ENCODE measurements at regions not wholly inside any gene's neighbourhood (a gene's known extent, or its start where the extent isn't known, plus 50 kb on each side); places are given as distances from the start of the nearest gene placed in this dataset.
"Not testable (repeated sequence)": the region's sequence is repeated elsewhere in the genome, so short reads cannot be mapped to it uniquely, and the experiment has no call there.

DNA sequence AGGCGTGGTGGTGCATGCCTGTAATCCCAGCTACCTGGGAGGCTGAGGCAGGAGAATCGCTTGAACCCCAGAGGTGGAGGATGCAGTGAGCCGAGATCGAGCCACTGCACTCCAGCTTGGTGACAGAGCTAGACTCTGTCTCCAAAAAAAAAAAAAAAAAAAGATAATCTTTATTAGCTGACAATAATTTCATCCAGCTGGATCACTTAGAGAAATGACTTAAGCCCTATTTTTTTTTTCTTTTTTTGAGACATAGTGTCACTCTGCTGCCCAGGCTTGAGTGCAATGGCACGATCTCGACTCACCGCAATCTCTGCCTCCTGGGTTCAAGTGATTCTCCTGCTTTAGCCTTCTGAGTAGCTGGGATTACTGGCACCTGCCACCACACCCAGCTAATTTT, 51.6 kb upstream of the MAP4K4 start:
- not testable (repeated sequence) for DNase-seq (ENCODE audit: low read depth in 2 of 2)

DNA sequence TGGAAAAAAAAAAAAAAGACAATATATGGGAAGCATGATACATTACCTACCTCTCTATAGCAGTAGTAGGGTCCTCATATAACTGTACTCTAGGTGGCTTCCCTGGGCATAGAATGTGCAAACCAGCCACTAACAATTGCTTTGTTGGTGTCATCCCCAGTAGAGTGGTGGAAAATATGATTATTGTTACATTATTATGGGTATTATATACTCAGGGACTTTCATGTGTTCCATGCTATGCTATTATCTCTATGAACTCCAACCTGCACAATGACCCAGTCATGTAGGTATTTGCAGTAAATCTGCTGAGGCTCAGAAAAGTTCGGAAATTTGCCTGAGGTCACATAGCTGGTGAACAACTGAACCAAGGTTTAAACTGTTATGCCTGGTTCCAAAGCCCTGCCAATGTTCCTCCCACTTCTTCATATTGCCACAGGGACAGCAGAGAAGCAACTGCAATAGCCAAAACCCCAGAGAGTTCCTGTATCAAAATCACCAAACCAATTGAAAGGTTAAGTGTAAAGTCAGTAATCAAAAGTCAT, 52.6 kb upstream of the MAP4K4 start:
- no peak for DNase-seq (ENCODE audit: low read depth in 2 of 2)

DNA sequence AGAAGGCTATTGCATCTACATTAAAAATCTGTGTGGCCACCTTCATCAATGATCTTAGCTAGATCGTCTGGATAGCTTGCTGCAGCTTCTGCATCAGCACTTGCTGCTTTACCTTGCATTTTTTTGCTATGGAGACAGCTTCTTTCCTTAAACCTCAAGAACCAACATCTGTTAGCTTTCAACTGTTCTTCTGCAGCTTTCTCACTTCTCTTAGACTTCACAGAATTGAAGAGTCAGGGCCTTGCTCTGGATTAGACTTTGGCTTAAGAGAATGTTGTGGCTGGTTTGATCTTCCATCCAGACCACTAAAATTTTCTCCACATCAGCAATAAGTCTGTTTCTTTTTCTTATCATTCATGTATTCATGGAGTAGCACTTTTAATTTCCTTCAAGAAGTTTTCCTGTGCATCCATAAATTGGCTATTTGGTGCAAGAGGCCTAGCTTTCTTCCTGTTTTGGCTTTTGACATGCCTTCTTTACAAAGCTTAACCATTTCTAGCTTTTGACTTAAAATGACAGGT, 54.4 kb upstream of the MAP4K4 start:
- DNase-seq (ENCODE audit: low read depth in 2 of 2) = no peak

DNA sequence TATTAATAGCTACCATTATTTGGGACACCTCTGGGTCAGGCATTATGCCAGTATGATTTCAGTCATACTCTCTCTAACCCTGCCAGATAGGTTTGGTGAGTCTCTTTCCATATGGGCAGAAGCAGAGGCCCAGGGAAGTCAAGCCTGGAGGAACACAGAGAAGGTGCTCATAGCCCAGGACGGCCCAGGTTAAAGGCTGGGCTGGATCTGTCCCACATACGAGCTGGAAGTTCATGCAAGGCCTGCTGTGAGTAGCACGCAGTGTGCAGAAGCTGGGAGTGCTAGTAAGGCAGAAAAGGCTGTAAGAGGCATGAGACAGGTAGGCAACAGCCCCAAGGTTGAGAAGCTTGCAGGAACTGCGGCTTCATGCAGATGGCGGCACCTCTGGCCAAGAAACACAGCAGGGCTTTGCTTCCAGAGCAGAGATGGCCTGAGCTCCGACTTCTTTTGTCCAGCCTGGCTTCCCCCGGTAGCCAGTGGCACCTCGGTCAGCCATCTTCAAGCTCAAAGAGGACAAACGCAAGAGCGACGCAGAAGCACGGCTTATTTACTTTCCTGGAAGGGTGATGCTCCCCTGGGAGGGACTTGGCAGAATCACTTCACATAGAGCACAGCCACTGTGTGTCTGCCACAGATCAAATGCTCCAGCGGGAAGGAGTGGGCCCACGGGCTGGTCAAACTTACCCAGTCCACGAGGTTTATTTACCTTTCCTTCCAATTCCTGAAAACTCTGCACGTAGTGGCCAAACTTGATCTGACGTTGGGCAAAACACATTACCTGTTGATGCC, 58.5 kb upstream of the MAP4K4 start:
- no peak for DNase-seq (ENCODE audit: low read depth in 2 of 2)

DNA sequence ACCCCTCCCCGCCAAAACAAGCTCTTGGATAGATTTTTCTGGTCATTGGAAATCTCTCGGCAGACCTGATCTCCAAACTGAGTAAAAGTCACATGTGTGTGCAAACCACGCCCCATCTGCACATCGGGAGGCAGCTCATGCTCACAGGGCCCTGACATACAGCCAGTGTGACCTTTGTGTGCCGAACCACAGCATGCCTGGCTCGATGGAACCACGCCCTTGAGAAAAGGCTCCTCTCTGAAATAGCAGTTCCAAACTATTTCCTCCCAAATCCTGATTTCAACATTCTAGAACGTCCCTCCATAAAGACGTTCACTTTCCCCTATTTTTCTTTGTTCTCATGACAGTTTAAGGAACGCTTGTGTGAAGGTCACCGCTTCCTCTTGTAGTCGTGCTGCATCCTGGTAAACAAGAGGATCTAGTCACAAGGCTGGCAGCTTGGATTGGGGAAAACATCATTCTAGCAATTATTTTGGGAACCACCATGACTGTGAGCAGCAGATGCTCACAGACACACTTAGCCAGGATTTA, 59.3 kb upstream of the MAP4K4 start:
- no peak for DNase-seq (ENCODE audit: low read depth in 2 of 2)

DNA sequence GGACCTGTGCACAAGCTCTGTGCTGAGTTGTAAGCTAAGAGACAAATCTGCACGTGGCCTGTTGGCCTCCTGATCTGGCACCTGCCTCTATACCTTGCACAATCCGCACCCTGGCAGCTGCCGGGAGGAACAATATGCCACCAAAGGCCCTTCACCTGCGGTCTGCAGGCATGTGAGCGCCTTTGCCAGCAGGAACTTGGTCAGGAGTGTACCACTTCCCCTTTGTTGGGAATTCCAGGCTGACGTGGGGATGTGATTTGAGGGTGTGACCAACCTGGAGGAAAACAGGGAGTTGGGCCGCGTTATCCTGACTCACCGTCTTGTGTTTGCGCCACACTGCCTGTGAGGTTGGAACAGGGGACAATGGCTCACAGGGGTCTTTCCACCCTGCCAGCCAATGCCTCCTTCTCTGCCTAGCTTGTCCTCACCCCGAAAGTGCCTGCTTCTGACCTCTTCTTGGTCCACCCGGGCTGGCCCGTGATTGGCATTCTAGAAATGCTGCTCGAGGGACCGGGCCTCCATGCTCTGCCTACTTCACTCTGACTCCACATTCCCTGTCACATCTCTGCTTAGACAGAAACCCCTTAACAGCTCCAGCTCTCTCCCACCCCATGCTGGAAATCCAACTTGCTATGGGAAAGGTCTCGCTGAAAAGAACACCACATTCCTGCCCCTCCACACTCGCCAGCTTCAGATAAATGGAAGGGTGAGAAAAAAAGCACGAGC, 67.1 kb upstream of the MAP4K4 start:
- no peak for DNase-seq (ENCODE audit: low read depth in 2 of 2)

DNA sequence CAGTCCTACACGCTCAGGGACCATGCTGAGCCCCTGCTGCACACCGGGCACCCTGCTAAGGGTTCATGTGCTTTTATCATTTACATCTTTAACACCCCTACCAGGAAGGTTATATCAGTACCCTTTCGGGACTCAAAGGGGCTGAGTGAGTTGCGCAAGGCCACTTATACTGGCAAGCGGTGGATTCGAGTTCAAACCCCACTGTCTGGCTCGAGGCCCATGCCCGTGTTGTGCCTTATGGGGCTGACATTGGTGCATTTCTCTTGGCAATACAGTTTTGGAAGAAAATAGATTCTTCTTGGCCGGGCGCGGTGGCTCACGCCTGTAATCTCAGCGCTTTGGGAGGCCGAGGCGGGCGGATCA, 69.5 kb upstream of the MAP4K4 start:
- DNase-seq (ENCODE audit: low read depth in 2 of 2) = no peak

DNA sequence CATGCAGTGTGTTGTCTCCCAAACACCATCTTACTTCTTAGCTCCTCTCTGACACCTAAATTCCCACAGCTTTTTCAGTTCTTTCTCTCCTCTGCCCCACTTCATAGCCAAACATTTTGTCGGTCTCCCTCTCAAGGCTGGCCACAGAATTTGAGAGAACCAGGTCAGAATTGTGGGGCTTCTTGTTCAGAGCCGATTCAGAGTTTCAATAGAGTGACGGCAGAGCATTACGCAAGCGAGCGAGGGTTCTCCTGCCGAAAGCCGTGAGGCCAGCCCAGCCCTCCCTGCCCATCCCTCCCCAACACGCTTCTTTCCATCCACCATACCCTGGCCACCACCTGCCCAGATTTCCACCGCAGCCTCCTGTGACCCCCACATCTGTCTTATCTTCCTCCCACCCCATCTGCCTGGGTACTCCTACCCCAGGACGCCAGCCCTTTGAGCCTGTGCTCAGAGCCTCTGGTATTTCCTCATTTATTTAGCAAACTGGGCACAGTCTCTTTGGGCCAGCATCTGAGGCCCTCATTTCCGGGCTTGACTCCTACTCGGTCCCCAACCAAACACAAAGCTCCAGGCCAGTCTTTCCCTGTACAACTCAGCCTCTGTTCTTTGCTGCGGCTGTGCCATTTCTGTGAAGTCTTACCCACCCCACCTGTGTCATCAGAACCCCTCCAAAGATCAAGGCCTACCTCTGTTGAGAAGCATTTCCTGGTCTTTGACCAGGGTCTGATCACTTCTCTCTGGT, 70.0 kb upstream of the MAP4K4 start:
- no peak for DNase-seq (ENCODE audit: low read depth in 2 of 2)

DNA sequence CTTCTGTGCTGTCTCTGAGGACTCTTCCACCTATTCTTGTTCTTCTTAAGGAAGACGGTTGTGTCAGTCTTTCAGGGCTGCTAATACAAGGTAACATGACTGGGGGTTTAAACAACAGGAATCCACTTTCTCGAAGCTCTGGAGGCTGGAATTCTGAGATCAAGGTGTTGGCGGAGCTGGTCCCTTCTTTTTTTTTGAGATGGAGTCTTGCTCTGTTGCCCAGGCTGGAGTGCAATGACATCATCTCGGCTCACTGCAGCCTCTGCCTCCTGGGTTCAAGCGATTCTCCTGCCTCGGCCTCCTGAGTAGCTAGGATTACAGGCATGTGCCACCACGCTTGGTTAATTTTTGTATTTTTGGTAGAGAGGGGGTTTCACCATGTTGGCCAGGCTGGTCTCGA, 71.7 kb upstream of the MAP4K4 start:
- not testable (repeated sequence) for DNase-seq (ENCODE audit: low read depth in 2 of 2)

DNA sequence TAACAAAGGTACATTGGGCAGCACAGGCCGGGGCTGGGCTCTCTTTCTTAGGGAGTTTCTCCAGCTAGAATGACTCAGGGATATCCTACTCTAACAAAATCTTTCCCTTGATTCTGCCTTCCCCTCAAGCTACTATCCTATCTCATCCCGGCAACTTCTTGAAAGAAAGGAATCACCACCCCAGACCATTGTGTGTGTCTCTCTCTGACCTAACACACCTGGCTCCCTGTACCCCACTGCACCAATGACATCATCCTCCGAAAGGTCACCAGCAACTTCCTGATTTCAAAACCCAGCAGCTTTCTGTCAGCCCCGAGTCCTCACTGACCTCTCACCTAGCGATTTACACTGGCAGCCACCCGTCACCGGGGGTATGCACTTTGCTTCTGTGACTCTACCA, 72.1 kb upstream of the MAP4K4 start:
- no peak for DNase-seq (ENCODE audit: low read depth in 2 of 2)

DNA sequence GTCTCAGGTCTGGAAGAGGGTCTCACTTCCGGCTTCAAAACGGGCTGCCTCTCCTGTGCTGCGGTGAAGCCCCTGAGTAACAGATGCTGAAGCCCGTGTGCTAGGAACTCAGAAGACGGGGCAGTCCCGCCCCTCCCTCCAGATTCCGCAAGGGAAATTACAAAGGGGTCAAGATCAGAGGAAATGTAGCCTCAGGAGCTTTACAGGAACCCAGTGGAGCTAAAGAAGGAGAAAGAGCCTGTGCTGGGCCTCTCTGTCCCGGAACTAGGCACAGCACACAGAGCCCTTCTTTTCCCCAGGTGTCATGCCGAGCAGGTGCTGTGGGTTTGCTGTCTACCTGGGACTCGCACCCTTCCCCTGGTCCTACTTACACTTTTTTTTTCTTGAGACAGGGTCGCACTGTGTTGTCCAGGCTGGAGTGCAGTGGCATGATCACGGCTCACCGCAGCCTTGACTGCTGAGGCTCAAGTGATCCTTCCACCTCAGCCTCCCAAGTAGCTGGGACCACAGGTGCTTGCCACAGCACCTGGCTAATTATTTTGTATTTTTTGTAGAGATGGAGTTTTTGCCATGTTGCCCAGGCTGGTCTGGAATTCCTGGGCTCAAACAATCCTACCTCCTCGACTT, 72.7 kb upstream of the MAP4K4 start:
- no peak for DNase-seq (ENCODE audit: low read depth in 2 of 2)

DNA sequence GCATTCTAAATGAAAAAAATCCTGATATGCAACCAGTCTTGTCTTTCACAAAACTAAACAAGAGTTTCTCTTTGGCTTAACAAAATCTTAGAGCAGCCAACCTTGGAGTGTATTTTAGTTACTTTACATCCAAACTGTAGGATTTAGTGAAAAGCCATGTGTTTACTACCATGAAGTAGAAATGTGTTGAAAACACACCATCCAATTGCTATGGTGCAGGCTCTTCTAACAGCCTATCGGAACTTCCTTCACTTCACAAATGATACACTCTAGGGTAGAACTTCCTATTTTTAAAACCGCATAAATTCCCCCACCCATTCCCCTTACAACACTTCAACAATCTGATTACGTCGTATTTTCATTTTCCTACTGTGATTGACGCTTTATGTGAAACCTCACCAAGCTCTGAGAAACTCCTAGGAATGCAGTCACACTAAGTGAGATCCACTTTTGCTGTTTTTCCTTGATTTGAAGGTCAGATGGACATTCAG, 74.4 kb upstream of the MAP4K4 start:
- DNase-seq (ENCODE audit: low read depth in 2 of 2) = no peak

DNA sequence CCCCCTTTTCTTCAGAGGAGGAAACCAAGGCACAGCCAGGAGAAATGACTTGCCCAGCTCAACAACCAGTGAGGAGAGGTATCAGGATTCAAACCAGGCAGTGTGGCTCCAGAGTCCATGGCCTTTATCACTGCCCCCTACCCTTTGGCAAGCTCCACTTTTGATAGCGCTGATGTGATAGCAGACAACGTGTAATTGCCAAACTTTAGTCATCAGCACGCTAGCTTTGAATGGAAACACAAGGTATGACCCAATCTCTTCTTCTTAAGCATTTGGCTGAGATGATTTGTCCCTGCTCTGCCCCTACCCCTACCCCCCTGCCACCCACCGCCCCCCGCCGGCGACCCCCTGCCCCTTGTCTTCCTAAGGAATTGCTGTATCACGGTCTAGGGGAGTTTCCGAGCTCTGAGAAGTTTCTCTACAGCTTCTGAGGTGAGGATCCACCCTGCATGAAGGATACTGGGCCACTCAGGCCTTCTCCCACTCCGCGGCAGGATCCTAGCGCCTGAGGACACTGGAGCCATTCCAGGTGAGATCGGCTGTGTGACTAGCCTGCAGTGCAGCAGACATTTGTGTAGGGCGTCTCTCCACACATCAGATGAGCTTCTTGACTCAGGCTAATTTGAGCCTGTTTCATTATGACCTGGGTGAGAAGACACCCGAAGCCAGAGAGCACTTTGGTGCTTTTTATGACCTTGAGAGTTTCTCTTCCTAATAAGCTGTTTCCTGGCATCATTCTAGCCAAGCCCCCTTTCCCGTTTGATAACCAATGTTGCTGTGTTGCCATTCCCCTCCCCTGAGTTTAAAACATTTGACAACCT, 75.1 kb upstream of the MAP4K4 start:
- DNase-seq (ENCODE audit: low read depth in 2 of 2) = peak in 1 of 2 donors; percentile 11

DNA sequence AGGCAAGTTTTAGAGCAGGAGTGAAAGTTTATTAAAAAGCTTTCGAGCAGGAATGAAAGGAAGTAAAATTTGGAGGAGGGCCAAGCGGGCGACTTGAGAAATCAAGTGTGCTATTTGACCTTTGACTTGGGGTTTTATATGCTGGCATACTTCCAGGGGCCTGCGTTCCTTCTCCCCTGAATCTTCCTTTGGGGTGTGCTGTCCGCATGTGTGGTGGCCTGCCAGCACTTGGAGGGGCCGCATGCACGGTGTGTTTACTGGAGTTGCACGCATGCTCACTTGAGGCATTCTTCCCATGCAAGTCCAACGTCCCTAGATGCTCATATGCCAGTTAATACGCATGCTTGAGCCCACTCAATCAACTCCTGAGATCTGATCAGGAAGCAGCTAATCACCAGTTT, 78.3 kb upstream of the MAP4K4 start:
- DNase-seq (ENCODE audit: low read depth in 2 of 2) = no peak

DNA sequence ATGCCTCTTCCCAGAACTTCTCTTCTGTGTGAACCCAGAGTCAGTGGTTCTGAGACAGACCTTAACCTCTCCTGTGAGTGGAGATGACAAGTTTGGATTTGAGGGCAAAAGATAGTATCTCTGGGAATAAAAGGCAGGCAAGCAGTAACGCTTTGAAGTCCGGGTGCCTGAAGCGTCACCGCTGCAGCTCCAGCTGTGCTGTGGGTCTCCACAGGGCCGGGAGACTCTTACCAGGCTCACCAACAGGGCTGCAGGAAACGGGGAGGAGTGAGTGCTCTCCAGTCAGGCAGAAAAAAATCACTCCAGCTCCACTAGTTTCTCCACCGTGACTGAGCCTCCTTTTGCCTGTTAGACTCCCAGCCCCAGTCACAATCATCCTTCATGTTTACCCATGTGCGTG, 79.7 kb upstream of the MAP4K4 start:
- DNase-seq (ENCODE audit: low read depth in 2 of 2) = no peak

DNA sequence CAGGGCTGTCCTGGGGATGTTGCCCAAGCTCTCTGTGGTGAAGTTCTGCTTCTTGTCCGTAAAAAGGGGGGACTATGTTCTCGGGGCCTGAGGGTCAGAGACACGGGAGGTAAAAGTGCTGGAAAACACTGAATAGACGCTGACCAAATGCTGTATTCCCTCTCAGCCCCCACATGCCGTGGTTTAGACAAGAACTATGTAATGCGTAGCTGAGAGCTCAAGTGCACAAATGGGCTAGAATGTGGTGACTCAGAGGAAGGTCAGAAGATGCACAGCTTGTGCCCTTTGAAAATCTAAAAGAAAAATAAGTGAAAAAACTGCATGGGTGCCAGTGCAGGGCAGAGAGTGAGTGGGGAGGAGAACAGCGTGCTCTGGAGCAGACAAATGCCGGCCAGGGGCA, 80.3 kb upstream of the MAP4K4 start:
- DNase-seq (ENCODE audit: low read depth in 2 of 2) = no peak

DNA sequence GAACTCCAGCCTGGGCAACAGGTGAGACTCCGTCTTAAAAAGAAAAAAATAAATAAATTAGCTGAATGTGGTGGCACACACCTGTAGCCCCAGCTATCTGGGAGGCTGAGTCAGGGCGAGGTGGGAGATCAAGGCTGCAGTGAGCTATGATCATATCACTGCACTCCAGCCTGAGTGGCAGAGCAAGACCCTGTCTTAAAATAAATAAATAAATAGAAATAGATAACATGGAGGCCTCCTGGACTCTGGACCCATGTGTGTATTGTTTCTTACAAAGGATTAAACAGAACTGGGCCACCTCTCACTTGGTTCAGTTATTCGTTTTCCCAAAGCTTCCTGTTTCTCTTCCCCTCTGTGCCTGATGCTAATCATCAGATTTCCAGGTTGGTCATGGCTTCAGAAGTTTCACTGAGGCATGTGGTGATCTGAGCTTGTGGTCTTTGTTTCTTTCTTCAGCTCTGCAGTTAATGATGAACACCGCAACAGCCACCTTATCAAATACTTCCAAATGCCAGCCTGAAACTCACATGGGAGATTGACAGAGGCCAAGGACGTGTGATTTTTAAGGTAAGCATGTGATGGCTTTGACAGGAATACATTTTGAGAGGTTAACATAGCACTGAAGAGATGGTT, 83.3 kb upstream of the MAP4K4 start:
- DNase-seq (ENCODE audit: low read depth in 2 of 2) = no peak

DNA sequence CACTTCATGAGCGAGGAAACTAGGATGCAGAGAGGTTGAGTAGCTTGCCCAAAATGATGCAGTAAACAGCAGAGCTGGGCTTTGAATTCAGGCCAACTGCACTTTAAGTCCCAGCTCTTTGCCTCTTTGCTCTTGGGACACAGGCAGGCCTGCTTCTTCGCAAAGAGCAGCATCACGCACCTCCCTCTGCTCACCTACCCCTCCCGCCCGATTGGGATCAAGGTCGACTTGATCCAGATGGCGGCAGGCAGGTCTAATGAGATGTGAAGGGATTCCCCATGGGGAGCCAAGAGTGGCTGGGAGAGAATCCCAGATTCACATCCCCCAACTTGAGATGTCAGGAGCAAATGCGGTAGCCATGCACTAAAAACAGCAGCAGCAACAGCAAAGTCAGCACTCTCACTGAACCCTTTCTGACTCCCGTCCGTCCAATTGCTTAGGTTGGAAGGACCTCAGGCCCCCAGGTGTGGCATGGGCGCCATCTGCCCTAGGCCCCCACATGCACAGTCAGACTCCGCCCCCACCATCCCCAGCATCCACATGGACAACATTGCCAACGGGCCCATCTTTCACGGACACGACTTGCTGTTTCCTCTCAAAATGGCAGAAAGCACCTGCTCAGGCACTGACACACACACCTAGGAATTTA, 84.3 kb upstream of the MAP4K4 start:
- DNase-seq (ENCODE audit: low read depth in 2 of 2) = no peak

DNA sequence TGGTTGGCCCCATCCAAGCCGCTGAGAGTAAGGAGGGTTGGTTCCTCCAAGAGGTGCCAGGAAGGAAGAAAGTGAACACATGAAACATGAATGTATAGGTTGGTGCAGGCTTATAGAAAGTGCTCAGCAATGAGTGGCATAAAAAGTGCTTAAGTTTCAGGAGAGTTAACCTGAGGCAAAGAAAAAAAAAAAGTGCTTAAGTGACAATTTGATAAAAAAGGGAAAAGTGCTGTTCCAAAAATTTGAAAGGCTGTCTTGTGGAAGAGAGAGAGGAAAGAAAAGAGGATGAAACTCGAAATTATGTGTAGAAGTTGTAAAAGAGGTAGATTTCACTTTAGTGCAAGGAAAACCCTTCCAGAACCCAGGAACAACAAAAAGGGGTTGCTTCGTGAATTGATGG, 85.5 kb upstream of the MAP4K4 start:
- no peak for DNase-seq (ENCODE audit: low read depth in 2 of 2)

Measured in stimulated activated CD4-positive, alpha-beta T cell treated with anti-CD3 and anti-CD28 coated beads, Interleukin-4, amount 100 ng/mL, for 48 hours (primary cell).